Type B pancreatic cell (in vitro differentiated cells): ENCODE measurements at regions not wholly inside any gene's neighbourhood (a gene's known extent, or its start where the extent isn't known, plus 50 kb on each side); places are given as distances from the start of the nearest gene placed in this dataset.

Source experiments
- DNase-seq: peaks from one replicate; pipeline ENCODE4 v3.0.0; 2021; ENCODE audit warnings: mixed read lengths; ENCODE audit not compliant: unreplicated experiment; ENCODE audit errors: extremely low spot score
- H3K27ac Mint-ChIP-seq: 2 replicates; pipeline ENCODE4 v1.8.0; 2021; ENCODE audit warnings: mild to moderate bottlenecking, mixed read lengths
- H3K27me3 Mint-ChIP-seq: 2 replicates; pipeline ENCODE4 v1.8.0; 2021; ENCODE audit warnings: mixed read lengths
- H3K36me3 Mint-ChIP-seq: 2 replicates; pipeline ENCODE4 v1.8.0; 2021; ENCODE audit warnings: mixed read lengths
- H3K4me1 Mint-ChIP-seq: one replicate; pipeline ENCODE4 v1.8.0; 2021; ENCODE audit warnings: mixed read lengths; ENCODE audit not compliant: unreplicated experiment
- H3K4me3 Mint-ChIP-seq: 2 replicates; pipeline ENCODE4 v1.8.0; 2021; ENCODE audit warnings: mild to moderate bottlenecking, mixed read lengths
- H3K9me3 Mint-ChIP-seq: 2 replicates; pipeline ENCODE4 v1.8.0; 2021; ENCODE audit warnings: mixed read lengths
- TF ChIP-seq, protein P1 (sequence below): fragments of 200-600 bp; sonication (generic); conservative IDR thresholded peaks from 2 replicates; pipeline ENCODE4 v1.5.0; 2021; ENCODE audit warnings: antibody characterized with exemption, mild to moderate bottlenecking

GRCh38 chr5:159610966-159611579 is 280.8 kb upstream of the IL12B start:
- TF ChIP-seq, protein P1, sequence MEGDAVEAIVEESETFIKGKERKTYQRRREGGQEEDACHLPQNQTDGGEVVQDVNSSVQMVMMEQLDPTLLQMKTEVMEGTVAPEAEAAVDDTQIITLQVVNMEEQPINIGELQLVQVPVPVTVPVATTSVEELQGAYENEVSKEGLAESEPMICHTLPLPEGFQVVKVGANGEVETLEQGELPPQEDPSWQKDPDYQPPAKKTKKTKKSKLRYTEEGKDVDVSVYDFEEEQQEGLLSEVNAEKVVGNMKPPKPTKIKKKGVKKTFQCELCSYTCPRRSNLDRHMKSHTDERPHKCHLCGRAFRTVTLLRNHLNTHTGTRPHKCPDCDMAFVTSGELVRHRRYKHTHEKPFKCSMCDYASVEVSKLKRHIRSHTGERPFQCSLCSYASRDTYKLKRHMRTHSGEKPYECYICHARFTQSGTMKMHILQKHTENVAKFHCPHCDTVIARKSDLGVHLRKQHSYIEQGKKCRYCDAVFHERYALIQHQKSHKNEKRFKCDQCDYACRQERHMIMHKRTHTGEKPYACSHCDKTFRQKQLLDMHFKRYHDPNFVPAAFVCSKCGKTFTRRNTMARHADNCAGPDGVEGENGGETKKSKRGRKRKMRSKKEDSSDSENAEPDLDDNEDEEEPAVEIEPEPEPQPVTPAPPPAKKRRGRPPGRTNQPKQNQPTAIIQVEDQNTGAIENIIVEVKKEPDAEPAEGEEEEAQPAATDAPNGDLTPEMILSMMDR = no peak
- H3K4me3 Mint-ChIP-seq = no peak overlapping the region
- no peaks in the 10 kb centered on the region for H3K4me1 Mint-ChIP-seq
- H3K9me3 Mint-ChIP-seq = peaks cover 4% of the 10 kb centered on the region
- no peak overlapping the region for H3K27ac Mint-ChIP-seq
- DNase-seq = no peak
- H3K36me3 Mint-ChIP-seq = no peaks in the 10 kb centered on the region
- H3K27me3 Mint-ChIP-seq = no peaks in the 10 kb centered on the region

DNA sequence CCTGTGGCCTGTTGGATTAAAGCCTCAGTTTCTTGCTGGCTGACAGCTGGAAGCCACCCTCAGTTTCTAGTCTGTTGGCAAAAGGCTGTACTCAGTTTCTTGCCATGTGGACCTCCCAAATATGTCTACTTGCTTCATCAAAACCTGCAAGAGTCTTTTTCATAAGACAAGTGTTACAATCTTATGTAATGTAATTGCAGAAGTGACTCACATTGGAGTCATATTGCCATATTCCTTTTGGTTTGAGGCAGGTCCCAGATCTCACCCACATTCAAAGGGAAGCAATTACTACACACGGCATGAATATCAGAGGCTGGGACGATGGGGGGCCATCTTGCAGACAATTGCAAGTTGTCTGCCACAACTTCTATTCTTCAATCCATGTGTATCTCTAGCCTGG is 286.7 kb upstream of the IL12B start:
- TF ChIP-seq, protein P1 = no peak
- Mint-ChIP-seq H3K9me3 (peaks cover 4% of the 10 kb centered on the region), H3K4me3 (no peak overlapping the region), H3K27me3 (no peaks in the 10 kb centered on the region), H3K4me1 (no peaks in the 10 kb centered on the region), H3K27ac (no peak overlapping the region), H3K36me3 (no peaks in the 10 kb centered on the region)
- no peak for DNase-seq

DNA sequence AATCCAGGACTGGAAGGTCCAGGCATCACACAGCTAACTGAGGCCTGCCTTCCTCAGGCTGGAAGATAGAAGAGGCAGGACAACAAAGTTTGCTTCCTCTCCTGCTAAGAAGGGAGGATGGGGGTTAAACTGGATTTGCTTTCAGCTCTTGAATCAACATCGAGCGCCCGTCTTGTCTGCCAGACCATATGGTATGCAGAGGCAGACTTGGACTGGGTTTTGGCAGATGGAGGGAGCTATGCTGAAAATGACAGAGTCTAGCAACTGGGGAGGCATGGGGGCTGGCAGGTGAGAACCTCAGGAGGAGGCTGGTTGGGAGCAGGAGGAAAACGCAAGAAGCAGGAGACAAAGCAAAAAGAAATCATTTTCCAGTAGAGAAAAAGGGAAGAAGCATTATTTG is 289.5 kb upstream of the IL12B start:
- peaks cover 5% of the 10 kb centered on the region for H3K9me3 Mint-ChIP-seq
- H3K27me3 Mint-ChIP-seq = no peaks in the 10 kb centered on the region
- no peaks in the 10 kb centered on the region for H3K36me3 Mint-ChIP-seq
- TF ChIP-seq, protein P1 = no peak
- H3K4me1 Mint-ChIP-seq = no peaks in the 10 kb centered on the region
- no peak for DNase-seq
- no peak overlapping the region for H3K4me3 Mint-ChIP-seq
- no peak overlapping the region for H3K27ac Mint-ChIP-seq

GRCh38 chr5:159620853-159621540 is 290.7 kb upstream of the IL12B start:
- TF ChIP-seq, protein P1 = no peak
- DNase-seq = no peak
- Mint-ChIP-seq H3K27me3 (no peaks in the 10 kb centered on the region), H3K36me3 (no peaks in the 10 kb centered on the region), H3K9me3 (peaks cover 5% of the 10 kb centered on the region), H3K4me1 (no peaks in the 10 kb centered on the region), H3K27ac (no peak overlapping the region), H3K4me3 (no peak overlapping the region)

- Mint-ChIP-seq H3K27me3 (peaks cover 6% of the 10 kb centered on the region), H3K27ac (no peak overlapping the region), H3K9me3 (no peaks in the 10 kb centered on the region), H3K36me3 (no peaks in the 10 kb centered on the region), H3K4me1 (no peaks in the 10 kb centered on the region), H3K4me3 (no peak overlapping the region)
- TF ChIP-seq, protein P1 = no peak
- DNase-seq = no peak
Measured at GRCh38 chr5:159628703-159629102, 287.6 kb upstream of the ADRA1B start.
